GM19025 (cell line): ENCODE measurements at regions not wholly inside any gene's neighbourhood (a gene's known extent, or its start where the extent isn't known, plus 50 kb on each side); places are given as distances from the start of the nearest gene placed in this dataset.

Experiments used
- ATAC-seq: cut with Tn5 transposase; IDR thresholded peaks from one replicate; pipeline ENCODE4 v1.9.1; 2021; ENCODE audit warnings: mild to moderate bottlenecking, low read depth, moderate library complexity; ENCODE audit not compliant: unreplicated experiment

DNA sequence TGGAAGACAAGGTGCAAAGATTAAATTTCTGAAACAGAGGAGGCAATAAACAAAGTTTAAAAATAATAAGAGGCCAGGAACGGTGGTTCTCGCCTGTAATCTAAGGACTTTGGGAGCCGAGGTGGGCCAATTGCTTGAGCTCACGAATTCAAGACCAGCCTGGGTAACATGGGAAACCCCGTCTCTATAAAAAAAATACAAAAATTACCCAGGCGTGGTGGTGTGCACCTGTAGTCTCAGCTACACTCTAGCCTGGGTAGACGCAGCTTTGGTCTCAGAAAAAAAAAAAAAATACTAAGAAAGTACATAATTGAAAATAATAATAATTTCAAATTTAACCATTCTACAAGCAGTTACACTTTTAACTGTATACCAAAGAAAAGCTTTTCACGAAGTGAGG is 744.6 kb upstream of the POU3F3 start:
- no peak for ATAC-seq

DNA sequence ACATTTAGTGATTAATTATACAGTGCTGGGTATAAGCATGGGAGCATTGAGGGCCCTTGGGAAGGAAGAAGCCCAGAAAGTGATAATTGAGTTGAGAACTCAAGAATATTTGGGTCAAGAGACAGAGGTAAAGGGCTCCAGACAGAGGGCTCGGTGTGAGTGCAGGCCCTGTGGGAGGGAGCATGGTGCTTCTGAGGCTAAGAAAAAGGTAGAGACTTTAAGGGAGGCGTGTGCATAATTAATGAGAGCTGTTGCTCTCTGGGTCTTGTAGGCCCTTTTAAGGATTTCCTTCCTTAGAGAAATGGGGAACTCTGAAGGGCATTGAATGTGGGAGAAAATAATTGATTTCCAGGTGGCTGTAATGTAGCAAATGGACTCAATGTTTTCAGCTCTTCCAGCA is 735.0 kb upstream of the POU3F3 start:
- no peak for ATAC-seq

DNA sequence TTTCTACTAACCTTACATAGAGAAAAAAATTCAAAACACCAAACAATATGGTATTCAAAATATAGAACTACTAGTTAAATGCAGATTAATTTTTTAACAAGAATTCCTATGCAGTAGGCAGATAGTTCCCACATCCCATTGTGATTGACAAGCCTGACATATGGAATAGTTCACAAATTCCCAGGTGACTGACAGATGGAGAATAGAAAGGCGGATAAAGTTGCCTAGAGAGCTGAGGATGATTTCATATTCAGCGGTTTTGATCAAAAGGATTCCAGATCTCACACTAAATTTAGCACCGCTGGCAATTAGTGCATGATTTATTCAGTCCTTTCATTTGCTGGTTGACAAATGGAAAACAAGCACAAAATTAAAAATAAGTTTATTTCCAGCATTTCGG is 733.7 kb upstream of the POU3F3 start:
- ATAC-seq = no peak

DNA sequence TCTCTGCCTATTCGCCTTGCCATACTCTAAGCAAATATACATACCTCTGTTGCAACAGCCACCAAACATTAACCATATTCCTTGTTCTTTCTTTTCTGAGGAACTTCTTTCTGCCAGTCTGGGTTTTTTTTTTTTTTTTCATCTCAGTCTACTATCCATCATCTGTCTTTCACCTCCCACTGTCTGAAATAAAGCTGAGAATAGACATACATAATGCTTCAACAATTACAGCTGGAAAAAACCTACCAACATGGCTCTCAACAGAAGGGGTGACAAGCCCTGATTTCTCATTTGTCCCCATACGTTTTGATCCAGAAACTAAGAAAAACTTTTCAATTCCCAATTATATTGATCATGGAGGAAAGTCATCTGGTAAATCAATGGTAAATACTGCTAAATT is 728.8 kb upstream of the POU3F3 start:
- ATAC-seq = no peak

DNA sequence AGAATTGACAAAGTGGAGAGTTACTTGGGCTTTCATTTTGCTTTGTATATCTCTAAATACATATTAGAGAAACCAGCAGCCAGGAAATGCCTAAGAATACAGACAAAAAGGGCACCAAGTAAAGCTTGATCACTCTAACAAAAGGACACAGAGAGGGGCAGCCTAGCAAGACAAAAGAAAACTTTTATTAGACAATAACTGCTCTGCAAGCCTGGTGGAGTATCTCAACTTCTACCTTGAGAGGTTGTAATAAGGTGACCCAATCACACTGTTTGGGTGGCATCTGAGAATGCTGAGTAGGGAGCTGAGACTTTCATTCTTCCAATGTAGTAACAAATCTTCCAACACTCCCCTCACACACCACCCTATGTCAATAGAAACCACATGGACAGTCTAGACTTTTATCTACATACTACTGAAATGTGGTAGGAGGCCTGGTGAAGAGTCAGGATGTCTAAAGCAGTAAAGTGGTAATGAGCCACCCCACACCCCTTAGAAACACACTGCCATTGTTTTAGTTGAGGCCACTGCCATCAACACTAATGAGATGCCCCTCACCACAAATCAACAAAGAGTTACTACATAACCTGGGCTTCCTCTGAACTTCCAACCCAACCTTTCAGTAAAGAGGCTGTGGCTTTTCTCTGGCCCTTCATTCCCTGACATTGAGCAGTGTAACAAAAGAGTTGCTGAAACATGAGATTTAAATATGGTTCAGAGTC is 726.7 kb upstream of the POU3F3 start:
- ATAC-seq = no peak

DNA sequence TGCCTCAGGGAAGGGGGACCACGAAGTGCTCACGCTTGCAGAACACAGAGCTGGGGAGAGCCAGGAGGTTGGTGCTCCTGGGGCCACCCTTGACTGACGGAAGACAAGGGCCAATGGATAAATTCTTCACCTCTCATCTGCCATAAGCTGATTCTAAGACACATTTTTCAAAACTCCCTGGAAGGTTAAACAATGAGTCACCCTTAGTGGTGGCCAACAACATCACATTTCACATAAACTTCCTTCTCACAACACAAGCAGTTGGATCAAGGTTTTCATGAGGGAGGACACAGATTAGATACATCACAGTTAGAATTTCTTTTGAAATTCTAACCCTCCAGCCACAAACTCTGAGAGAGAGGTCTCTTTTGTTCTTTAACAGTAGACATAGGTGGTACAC is 713.6 kb upstream of the POU3F3 start:
- no peak for ATAC-seq

DNA sequence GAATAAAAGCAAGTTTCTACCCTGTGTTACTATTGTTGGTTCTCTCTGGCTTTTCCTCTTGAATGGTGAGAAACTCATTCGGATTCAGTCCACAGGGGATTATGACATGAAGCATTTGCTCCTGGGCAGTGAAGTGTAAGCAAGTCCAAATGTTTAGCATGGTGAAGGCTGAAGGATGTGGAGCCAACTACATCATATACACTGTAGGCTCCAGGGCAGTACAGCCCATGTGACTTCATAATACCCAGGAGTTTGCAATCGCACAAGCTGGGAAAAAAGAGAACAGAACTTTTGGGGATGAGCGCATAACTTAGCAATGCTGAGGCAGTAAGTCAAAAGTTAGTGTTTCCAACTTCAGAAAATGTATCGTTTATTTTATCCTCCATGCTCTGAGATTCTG is 695.7 kb upstream of the POU3F3 start:
- ATAC-seq = no peak

DNA sequence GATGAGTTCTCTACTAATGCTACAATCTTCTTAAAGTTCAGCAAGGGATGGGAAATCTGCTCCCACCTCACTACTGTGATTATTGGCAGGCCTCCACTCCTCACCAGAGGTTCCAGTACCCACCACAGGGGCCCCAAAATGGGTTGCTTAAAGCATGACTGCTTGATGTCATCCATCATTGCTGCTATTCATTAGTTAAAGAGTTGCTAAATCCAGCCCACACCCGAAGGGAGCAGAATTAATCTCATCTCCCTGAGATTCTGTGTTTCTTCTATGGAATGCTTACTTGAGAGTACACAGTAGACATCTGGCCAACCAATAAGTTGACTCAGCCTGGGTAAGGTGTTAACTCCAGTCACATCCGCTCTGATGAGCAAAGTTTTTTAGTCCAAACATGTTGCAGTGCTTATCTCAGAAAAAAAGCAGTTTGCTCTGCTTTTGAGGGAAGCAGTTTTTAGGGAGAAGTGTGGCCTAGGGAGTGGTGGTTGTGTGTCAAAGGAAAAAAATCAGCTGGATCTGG is 690.2 kb upstream of the POU3F3 start:
- ATAC-seq = no peak

DNA sequence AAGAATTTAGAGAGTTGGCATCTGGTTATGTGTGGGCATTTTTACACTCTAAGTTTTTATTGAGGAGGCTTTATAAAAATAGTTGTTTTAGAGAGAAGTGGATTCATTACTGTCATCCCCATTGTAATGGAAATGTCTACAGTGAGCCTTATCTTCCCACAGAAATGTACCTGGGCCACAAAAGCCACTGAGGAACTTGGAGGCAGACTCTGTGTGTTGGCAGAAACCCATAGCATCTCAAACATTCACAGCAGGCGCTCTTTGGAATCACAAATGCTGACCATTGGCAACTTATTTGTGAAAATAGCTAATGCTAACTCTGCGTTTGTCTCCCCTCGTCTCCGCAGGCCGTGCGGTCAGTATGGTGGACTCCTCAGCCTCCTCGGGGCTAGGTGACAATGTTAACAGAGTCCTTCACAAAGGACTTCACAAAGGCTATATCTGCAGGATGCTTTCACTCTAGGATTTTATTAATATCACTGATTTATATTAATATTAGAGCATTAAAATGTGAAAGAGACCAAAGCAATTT is 689.1 kb upstream of the POU3F3 start:
- ATAC-seq = no peak

DNA sequence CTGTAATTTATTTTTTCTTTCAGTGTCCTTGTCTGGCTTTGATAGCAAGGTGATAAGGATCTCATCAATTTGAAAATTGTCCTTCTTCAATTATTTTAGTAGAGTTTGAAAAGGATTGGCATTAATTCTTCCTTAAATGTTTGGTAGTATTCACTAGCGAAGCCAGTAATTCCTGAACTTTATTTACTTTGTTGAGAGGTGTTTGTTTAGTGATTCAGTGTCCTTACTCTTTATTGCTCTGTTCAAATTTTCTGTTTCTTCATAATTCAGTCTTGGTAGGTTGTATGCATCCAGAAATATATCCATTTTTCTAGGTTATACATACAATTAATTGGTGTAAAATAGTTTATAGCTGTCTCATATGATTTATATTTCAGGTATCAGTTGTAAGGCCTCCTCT is 676.7 kb upstream of the POU3F3 start:
- ATAC-seq = no peak

DNA sequence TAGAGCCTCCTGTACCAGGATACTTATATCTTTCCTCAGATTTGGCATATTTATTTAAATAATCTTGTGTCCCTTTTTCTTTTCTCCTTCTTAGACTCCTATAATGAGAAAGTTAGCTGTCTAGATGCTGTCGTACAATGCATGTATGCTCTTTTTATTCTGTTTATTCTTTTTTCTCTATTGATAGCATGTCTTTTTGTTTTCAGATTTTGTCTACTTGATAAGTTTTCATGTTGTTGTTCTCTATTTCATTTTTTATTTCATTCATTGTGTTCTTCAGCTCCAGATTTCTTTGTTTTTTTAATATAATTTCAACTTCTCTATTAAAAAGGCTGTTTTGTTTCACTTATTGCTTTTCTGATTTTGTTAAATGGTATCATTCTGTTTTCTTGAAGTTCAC is 674.3 kb upstream of the POU3F3 start:
- no peak for ATAC-seq

DNA sequence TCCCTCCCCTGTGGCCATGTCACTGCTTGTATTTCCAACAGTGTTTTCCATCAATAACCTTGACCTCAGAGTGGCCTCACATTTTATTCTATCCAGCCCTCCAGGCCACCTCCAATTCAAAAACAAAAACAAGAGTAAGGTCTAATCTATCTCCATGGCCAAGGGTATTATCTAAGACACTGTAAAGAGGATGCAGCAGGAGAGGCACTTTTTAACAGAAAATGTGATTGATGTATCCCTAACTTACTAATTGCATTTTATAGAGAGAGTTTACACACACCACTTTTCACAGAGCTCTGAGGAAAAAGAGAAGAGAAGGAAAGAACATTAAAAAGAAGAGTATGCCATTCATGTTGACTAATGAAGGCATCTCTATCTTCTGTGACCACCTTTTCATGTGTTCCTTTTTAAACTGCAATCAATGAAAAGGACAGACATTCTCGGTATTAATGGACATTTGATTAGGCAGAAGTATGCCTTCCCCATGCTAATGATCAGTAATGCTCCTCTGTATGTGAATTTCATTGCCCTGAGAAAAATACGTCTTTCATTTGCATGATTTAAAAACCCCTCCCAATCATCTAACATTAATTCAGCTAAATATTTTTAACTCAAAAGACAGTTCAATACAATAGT is 653.3 kb upstream of the POU3F3 start:
- no peak for ATAC-seq

DNA sequence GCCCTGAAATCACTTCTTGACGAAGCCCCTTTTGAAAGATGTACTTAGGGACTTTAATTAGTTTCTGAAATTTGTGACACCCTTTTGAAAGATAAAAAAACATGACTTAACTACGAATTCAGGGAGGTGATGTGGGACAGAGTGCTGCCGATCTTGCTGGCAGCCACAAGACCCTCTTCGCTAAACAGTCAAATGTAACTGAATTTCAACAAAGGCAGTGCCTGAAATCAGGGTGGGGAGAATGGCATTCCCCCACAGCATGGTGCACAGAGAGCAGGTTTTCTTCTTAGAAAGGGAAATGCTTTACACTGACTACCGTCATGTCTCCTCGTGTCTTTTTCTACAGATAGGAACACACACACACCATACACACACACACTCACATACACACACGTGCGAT is 640.2 kb upstream of the POU3F3 start:
- no peak for ATAC-seq

DNA sequence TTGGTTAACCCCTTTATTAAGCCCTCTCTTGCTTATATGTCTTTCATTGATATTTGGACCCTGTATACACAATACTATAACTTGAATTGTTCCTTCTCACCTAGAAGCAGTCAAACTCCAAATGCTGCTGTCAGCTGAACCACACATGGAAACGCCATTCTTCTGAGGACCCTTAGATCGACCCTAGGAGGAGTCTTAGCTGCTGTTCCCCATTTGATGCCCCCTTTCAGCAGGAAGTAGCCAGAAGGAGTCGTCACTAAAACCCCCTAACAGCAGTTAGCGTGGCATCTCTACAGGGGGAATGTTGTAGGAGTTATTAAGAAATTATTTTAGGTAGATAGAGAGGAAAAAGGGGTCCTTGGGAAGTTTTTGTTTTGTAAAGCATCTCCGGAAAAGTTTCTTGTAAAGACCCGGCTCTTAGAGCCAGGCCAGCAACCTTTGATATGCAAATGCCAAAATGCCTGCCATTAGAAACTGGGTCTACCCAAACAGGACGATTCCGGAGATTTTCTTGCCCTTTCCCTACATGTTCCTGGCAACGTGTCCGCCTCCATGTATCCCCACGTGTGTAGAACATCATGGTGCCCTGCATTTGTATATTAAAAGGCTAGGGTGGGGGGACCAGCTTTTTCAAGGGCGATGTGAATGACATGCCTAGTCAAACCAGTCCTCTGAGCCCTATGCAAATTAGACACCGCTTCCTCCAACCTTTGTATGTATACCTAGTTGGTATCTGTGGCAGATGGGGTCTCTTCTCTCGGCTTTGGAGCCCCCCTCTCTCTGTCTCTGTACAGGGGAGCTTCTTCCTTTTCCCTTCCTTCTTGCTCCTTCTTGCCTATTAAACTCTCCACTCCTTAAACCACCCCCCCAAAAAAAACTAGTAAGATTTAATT is 638.4 kb upstream of the POU3F3 start:
- no peak for ATAC-seq

DNA sequence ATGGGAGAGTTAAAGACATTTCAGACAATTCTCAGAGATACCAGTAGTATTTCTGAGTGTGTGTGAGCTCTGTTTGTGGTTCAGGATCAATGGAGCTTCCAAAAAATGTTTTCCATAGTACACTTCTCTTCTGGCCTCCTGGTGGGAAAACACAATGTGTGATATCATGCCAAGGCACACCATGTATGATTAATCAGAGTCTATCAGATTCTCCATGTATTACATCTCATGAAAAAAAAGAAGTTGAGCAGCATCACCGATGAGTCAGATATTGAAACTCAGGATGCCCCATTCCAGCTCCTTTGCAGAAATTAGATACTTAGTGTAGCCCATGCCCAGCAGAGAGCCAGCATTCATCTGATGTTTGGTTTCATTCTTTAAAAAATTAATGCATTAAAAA is 620.3 kb upstream of the POU3F3 start:
- ATAC-seq = no peak

DNA sequence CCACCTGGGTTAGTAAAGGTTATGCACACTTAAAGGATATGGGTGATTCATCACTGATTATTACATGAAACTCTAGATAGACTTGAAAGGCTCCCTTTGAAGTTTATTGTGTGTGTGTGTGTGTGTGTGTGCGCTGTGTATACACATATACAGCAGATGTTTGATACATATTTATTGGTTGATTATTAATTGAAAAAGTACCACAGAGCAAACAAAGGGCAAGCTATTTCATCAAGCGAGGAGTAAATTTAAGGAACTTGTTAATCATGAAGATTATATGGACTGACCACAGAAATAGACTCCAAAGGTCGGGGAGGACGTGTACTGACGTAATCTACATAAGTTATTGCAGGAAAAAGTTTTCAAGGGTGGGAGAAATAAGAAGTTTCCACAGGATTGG is 617.4 kb upstream of the POU3F3 start:
- ATAC-seq = no peak

DNA sequence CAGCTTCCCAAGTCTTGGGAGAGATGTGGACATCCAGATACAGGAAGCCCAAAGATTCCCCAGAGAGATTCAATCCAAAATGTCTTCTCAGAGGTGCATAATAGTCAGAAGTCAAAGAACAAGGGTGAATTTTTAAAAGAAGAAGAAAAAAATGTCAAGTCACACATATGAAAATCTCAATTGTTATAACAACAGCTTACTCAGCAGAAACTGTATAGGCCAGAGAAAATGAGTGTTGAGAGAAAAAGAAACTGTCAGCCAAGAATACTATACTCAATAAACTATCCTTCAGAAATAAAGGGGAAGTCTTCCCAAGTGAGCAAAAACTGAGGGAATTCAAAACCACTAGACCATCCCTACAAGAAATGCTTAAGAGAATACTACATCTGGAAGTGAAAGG is 612.9 kb upstream of the POU3F3 start:
- ATAC-seq = no peak

DNA sequence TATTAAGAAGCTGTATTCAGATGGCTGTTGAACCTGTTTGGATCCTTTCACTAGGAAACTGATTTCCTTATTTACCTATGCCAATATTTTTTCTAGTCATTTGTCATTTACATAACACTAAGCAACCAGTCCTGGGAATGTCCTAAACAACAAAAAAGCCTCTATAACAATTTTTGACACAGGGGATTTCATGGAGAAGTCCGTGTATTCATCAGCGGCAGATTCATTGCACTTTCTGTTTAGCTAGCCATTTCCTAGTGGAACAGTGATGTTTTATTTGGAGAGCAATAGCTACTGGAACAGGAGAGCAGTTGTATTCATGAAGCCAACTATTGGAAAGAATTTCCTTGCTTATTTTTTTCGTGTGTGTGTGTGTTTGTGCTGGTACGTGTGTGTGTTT is 604.3 kb upstream of the POU3F3 start:
- ATAC-seq = no peak

DNA sequence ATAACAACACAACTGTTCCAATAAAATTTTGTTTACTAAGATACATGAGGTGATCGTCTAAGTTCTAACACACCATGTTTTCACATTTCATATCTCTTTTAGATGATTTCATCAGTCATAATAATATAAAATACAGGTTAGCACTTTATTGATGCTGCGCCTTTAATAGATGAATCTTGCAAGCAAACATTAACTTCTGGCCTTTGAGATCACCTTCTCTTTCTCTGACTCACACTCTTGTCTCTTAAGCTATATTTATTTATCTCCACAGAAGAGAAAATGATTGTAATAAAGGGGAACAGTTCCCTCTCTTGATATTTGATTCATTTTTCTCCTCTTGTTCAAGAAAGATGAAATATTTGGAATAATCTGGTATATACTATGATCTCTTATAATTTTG is 603.3 kb upstream of the POU3F3 start:
- no peak for ATAC-seq

DNA sequence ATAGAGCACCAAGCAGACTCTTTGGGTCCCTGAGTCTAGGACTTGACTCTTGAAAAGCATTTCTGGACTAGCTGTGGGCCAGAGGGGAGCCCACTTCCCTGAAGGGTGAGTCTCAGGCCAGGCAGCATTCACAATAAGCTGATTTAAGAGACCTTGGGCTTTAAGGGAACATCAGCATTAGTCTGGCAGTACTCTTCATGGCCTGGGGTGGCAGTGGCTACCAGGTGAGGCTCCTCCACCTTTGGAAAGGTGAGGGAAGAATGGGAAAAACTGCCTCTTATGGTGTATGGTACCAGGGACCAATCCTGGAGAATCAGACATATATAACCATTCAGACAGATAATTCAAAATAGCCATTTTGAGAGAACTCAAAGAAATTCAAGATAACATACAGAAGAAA is 599.9 kb upstream of the POU3F3 start:
- no peak for ATAC-seq

DNA sequence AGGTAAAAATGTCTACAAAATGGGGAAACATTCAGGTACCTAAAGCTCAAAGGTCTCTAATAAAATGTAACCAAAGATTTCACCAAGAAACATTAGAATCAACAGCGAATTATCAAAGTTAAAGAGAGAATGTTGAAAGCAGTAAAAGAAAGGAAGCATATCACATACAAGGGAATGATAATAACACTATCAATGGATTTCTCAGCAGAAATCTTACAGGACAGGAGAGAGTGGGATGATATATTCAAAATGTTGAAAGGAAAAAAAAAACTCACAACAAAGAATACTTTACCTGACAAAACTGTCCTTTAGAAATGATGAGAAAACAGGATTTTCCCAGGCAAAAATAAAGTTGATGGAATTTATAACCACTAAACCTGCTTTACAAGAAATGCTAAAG is 591.2 kb upstream of the POU3F3 start:
- ATAC-seq = no peak
